Brain microvascular endothelial cell (primary cell): ENCODE measurements at regions not wholly inside any gene's neighbourhood (a gene's known extent, or its start where the extent isn't known, plus 50 kb on each side); places are given as distances from the start of the nearest gene placed in this dataset.

Source experiments
- DNase-seq: peaks from one replicate; pipeline ENCODE4 v3.0.0-alpha.2; 2020
- H3K27ac ChIP-seq: fragments of 250-450 bp; sonication (Bioruptor Pico); 2 replicates; pipeline ENCODE4 v1.5.1; 2020; ENCODE audit warnings: mild to moderate bottlenecking, moderate library complexity
- H3K27me3 ChIP-seq: fragments of 250-450 bp; sonication (Bioruptor Pico); replicated peaks from 2 replicates; pipeline ENCODE4 v1.5.1; 2020; ENCODE audit warnings: mild to moderate bottlenecking
- H3K36me3 ChIP-seq: fragments of 250-450 bp; sonication (Bioruptor Pico); replicated peaks from 2 replicates; pipeline ENCODE4 v1.5.1; 2020; ENCODE audit warnings: mild to moderate bottlenecking
- H3K4me3 ChIP-seq: 2 replicates; pipeline ENCODE4 v1.5.1; 2011; ENCODE audit warnings: low read depth, mild to moderate bottlenecking, control low read depth, low read length, moderate library complexity
- CTCF ChIP-seq: IDR thresholded peaks from 2 replicates; pipeline ENCODE4 v1.5.1; 2011; ENCODE audit warnings: low read depth, mild to moderate bottlenecking, moderate library complexity, low read length, control low read depth, inconsistent platforms; ENCODE audit errors: missing control alignments
- in situ Hi-C: cut with HindIII; loops from 2 replicates; pipeline ENCODE4 v1.10.0; 2017; ENCODE audit warnings: low sequenced_read_pairs, low pct_ligation_motif_present

- no peaks in the 10 kb centered on the region for H3K27me3 ChIP-seq
- H3K4me3 ChIP-seq: no peak overlapping the region
- in situ Hi-C loops: no loop called here
- no peak for TF ChIP-seq CTCF
- H3K36me3 ChIP-seq: no peaks in the 10 kb centered on the region
- DNase-seq: no peak
- H3K27ac ChIP-seq: no peak overlapping the region
Measured at GRCh38 chr13:34640179-34640992, 301.7 kb upstream of the NBEA start.

- DNase-seq: no peak
- Histone ChIP-seq H3K27ac (no peak overlapping the region), H3K4me3 (no peak overlapping the region), H3K36me3 (no peaks in the 10 kb centered on the region), H3K27me3 (no peaks in the 10 kb centered on the region)
- TF ChIP-seq CTCF: no peak
- in situ Hi-C loops: no loop called here
Measured at GRCh38 chr13:34640993-34641330, 301.1 kb upstream of the NBEA start.

GRCh38 chr13:34647379-34648150 lies 294.5 kb upstream of the NBEA start:
- H3K36me3 ChIP-seq: no peaks in the 10 kb centered on the region

GRCh38 chr13:34654203-34654602 lies 287.9 kb upstream of the NBEA start:
- no peak overlapping the region for H3K27ac ChIP-seq
- no peaks in the 10 kb centered on the region for H3K36me3 ChIP-seq
- H3K4me3 ChIP-seq: no peak overlapping the region
- TF ChIP-seq CTCF: no peak
- in situ Hi-C loops: no loop called here
- no peaks in the 10 kb centered on the region for H3K27me3 ChIP-seq
- DNase-seq: no peak

More at GRCh38 chr13:34647379-34648150, 294.5 kb upstream of the NBEA start:
- in situ Hi-C loops: no loop called here
- no peaks in the 10 kb centered on the region for H3K27me3 ChIP-seq
- H3K27ac ChIP-seq: no peak overlapping the region
- TF ChIP-seq CTCF: no peak
- no peak overlapping the region for H3K4me3 ChIP-seq
- no peak for DNase-seq

- in situ Hi-C loops: no loop called here
- no peak overlapping the region for H3K27ac ChIP-seq
- H3K4me3 ChIP-seq: no peak overlapping the region
- no peaks in the 10 kb centered on the region for H3K27me3 ChIP-seq
- DNase-seq: no peak
- H3K36me3 ChIP-seq: no peaks in the 10 kb centered on the region
- TF ChIP-seq CTCF: no peak
Measured at GRCh38 chr13:34654647-34655046, 287.4 kb upstream of the NBEA start.

- in situ Hi-C loops: no loop called here
- no peaks in the 10 kb centered on the region for H3K27me3 ChIP-seq
- H3K27ac ChIP-seq: no peak overlapping the region
- TF ChIP-seq CTCF: no peak
- no peak overlapping the region for H3K4me3 ChIP-seq
- no peak for DNase-seq
- H3K36me3 ChIP-seq: no peaks in the 10 kb centered on the region
Measured at GRCh38 chr13:34655554-34655953, 286.5 kb upstream of the NBEA start.
